ENCODE measurements at regions not wholly inside any gene's neighbourhood (a gene's known extent, or its start where the extent isn't known, plus 50 kb on each side); places are given as distances from the start of the nearest gene placed in this dataset.

DNA sequence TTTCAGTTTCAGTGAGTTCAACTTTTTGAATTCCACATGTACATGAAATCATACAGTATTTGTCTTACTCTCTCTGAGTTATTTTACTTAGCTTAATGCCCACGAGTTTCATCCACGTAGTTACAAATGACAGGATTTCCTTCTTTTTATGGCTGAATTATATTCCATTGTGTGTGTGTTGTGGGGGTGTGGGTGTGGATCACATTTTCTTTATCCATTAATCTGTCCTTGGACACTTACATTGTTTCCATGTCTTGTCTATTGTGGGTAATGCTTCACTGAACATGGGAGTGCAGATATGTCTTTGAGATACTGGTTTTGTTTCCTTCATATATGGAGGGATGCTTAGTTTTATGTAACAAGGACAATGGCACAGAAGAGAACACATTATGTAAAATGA is 63.5 kb upstream of the TMTC1 start:
- intact Hi-C loops (cut with DNase I; ENCODE audit: low total_unique reads) = no loop called here
- H3K4me3 ChIP-seq (ENCODE audit: low read depth, poor library complexity, severe bottlenecking) = no peak overlapping the region
- DNase-seq (ENCODE audit: low spot score in 2 of 2) = no peak
- TF ChIP-seq, protein P1, sequence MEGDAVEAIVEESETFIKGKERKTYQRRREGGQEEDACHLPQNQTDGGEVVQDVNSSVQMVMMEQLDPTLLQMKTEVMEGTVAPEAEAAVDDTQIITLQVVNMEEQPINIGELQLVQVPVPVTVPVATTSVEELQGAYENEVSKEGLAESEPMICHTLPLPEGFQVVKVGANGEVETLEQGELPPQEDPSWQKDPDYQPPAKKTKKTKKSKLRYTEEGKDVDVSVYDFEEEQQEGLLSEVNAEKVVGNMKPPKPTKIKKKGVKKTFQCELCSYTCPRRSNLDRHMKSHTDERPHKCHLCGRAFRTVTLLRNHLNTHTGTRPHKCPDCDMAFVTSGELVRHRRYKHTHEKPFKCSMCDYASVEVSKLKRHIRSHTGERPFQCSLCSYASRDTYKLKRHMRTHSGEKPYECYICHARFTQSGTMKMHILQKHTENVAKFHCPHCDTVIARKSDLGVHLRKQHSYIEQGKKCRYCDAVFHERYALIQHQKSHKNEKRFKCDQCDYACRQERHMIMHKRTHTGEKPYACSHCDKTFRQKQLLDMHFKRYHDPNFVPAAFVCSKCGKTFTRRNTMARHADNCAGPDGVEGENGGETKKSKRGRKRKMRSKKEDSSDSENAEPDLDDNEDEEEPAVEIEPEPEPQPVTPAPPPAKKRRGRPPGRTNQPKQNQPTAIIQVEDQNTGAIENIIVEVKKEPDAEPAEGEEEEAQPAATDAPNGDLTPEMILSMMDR (IDR thresholded peaks at IDR 0.05) = no peak
- no peak for TF ChIP-seq POLR2A (IDR thresholded peaks at IDR 0.05)
- 82 to 89% methylated on average over 2 of the region's 2 CpGs for WGBS, 2 donors

DNA sequence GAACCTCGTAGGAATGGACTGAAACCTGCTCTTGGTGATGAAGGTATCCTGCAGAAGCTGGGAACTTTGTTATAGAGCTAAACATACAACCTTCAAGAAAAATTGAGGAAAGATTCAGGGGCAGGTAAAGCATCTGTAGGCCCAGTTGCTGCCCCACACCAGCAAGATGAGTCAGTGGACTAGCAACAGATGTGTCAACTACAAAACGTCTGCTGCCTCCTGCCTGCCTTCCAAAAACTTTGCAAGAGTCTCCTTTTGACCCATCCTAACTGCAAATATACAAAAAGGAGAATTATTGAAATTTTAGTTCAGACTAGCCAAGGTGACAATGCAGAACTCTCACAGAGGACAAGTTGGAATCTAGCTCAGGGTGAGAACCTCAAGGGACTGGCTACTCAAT is 60.9 kb upstream of the TMTC1 start:
- no peak for DNase-seq (ENCODE audit: low spot score in 2 of 2)
- intact Hi-C loops (cut with DNase I; ENCODE audit: low total_unique reads) = no loop called here
- WGBS, 2 donors = 55 to 65% methylated on average over 2 of the region's 2 CpGs
- H3K4me3 ChIP-seq (ENCODE audit: low read depth, poor library complexity, severe bottlenecking) = no peak overlapping the region
- TF ChIP-seq, protein P1 (IDR thresholded peaks at IDR 0.05) = no peak
- no peak for TF ChIP-seq POLR2A (IDR thresholded peaks at IDR 0.05)

DNA sequence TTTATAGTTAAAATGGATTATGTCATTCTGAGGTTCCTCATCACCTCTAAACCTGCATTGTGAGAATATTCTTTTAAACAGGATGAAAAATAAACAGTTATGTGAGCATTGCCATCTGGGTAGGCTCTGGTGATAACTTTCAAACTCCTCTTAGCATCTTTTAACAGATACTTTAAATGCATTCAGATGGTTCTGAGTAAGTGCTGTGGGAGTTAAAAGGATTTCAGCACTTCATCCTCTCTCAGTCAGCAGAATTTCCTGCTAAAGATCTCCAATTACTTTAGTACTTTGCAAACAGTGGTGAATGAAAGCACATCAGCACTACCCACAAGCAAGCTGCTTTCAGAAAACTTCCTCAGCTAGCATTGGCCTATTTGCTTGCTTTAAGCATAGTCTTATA is 59.3 kb upstream of the TMTC1 start:
- H3K4me3 ChIP-seq (ENCODE audit: low read depth, poor library complexity, severe bottlenecking) = no peak overlapping the region
- no peak for DNase-seq (ENCODE audit: low spot score in 2 of 2)
- intact Hi-C loops (cut with DNase I; ENCODE audit: low total_unique reads) = no loop called here
- TF ChIP-seq POLR2A (IDR thresholded peaks at IDR 0.05) = no peak
- TF ChIP-seq, protein P1 (IDR thresholded peaks at IDR 0.05) = no peak

DNA sequence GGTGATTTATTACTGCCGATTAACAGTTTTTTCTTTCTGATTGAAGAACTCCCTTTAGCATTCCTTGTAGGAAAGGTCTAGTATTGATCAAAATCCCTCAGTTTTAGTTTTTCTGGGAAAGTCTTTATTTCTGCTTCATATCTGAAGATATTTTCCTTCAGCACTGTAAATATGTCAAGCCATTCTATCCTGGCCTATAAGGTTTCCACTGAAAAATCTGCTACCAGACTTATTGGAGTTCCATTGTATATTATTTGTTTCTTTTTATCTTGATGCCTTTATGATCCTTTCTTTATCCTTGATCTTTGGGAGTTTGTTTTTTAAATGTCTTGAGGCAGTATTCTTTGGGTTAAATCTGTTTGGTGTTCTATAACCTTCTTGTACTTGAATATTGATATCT is 55.0 kb upstream of the TMTC1 start:
- no peak for DNase-seq (ENCODE audit: low spot score in 2 of 2)
- TF ChIP-seq, protein P1 (IDR thresholded peaks at IDR 0.05) = no peak
- no peak for TF ChIP-seq POLR2A (IDR thresholded peaks at IDR 0.05)
- WGBS, 2 donors = 95 to 100% methylated on average over 1 of the region's 1 CpG
- intact Hi-C loops (cut with DNase I; ENCODE audit: low total_unique reads) = no loop called here
- no peak overlapping the region for H3K4me3 ChIP-seq (ENCODE audit: low read depth, poor library complexity, severe bottlenecking)
